Right lobe of liver (tissue), 4 donors: ENCODE measurements at regions not wholly inside any gene's neighbourhood (a gene's known extent, or its start where the extent isn't known, plus 50 kb on each side); places are given as distances from the start of the nearest gene placed in this dataset.

Experiments used
- CTCF ChIP-seq, 4 donors: fragments of 200-600 bp in 3 of 4; fragments of 450-650 bp in 1 of 4; IDR thresholded peaks; one replicate each; pipeline versions ENCODE4 v1.5.1 to v1.8.0; 2016 to 2022; ENCODE audit warnings: antibody characterized with exemption in 4 of 4, mild to moderate bottlenecking in 2 of 4
- POLR2A ChIP-seq: fragments of 450-650 bp; IDR thresholded peaks from one replicate; pipeline ENCODE4 v1.6.1; 2017; ENCODE audit warnings: antibody characterized with exemption, mild to moderate bottlenecking
- donor health status: DM: no; HTN: no; CAD: no.
- donor health status: DM: no; HTN: no; CAD: no.
- donor health status: DM: no; HTN: yes; CAD: no.

GRCh38 chr9:90044263-90044662 is 439.5 kb downstream of the GADD45G start:
- TF ChIP-seq CTCF (IDR thresholded peaks at IDR 0.05) (no peak), POLR2A (no peak)
